Islet of Langerhans (tissue), 1 donor: ENCODE measurements at regions not wholly inside any gene's neighbourhood (a gene's known extent, or its start where the extent isn't known, plus 50 kb on each side); places are given as distances from the start of the nearest gene placed in this dataset.
A peak's percentile ranks its signal among the peaks of the same experiment; 100 is the strongest.

Experiments used
- FAIRE-seq: peaks from one replicate; lab custom pipeline; 2011; peaks lifted over from hg19 to GRCh38; lab: Jason Lieb, UNC

DNA sequence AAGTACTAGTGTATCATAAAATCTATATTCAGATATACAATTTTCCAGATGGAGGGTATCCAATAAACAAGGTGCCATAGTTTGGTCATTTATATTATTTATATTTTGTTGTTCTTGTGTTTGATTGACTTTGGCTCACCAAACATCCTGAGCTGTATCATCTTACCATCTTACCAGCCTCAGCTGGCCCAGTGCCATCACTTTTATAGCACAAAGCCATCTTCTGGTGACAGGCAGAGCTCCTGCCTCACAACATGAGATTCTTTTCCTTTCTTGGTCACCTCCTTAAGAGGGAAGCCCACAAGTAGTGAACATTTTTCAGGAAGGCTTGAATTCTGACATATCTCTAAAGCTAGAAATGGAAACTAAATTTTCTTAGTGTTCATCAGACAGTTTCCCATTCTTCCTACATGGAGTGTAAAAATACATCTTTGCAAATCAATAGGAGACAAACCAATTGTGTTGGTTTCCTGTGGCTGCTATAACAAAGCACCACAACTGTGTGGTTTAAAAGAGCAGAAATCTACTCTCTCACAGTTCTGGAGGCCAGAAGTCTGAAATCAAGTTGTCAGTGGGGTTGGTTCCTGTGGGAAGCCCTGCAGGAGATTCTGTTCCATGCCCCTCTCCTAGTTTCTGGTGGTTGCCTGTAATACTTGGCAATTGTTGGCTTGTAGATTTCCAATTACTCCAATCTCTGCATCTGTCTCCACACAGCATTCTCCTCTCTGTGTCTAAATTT is 341.8 kb downstream of the MAN2A1 start:
- FAIRE-seq: no peak

DNA sequence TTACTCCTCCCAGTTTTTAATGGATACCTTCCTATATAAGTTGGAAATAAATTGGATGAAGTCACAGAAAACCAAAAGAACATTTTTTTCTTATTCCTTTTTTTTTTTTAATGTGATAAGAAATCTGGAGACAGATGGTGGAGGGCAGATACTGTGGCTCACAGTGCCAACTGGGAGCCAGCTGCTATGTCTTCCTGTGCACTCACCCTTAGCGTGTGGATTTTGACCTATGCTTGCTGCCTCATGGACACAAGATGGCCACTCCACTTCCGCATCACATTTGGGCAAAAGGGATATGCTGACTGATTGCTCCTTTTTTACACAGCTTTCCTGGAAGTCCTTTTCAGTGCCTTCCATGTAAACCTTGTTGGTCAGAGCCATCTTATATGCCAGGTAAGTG is 342.6 kb downstream of the MAN2A1 start:
- no peak for FAIRE-seq

DNA sequence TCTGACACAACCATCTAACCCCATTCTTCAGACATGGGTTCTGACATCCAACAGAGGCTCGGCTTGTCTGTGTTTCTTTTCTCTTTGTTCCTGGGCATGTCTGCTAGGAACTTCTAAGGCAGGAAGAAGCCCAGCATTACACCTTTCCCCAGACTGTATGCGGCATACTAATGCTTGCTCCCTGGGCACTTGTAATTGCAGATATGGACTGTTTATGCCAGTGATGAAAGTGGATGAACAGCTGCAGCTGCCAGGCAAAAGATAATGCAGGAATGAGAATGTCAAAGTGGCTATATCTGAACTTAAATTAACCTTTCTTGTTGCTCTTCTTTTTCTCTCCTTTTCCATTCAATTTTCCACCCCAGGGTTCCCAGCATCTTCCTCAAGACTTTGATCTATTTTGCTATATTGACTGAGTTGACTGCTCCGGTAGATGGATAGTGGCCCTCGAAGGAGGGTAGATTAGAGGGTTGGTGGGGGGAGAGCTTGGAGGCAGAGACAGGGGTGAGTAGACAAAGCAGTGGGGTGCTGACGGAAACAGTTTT is 344.4 kb downstream of the MAN2A1 start:
- FAIRE-seq: no peak

DNA sequence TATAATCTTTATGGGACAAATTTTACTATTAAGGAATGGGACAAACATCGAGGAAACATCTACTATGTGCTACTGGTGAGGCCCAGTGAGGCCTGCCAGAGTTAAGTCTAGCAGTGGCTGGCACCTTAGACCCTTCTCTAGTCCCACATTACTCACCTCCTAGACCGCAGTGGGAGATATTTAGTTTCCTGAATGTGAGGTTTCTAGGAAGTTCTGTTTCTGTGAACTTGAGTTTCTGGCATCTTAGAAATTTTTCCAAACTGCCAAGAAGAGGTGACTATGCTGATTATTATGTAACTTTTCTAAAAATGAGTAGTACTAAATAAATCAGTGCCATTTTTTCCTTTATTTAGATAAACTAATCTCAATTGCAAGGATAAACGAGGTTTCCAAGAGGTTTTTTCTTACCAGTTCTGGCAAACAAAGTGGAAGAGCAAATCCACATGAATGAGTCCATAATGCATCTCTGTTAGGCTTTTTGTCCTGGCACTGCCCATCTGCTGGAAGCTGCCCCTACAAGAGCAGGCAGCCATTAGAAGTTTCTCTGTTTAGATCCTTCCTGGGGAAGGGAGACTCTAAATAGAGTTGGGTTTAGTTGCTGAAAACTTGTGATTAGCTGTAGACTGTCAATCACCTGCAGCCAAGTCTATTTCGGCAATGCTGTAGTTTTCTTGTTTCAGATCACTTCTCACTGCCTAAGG is 348.7 kb downstream of the MAN2A1 start:
- no peak for FAIRE-seq

DNA sequence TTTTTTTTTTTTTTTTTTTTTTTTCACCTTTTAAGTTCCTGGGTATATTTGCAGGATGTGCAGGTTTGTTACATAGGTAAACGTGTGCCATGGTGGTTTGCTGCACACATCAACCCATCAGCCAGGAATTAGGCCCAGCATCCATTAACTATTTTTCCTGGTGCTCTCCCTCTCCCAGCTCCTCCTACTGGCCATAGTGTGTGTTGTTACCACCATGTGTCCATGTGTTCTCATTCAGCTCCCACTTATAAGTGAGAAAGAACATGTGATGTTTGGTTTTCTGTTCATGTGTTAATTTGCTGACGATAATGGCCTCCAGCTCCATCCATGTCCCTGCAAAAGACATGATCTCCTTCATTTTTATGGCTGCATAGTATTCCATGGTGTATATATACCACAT is 350.5 kb downstream of the MAN2A1 start:
- FAIRE-seq: no peak

DNA sequence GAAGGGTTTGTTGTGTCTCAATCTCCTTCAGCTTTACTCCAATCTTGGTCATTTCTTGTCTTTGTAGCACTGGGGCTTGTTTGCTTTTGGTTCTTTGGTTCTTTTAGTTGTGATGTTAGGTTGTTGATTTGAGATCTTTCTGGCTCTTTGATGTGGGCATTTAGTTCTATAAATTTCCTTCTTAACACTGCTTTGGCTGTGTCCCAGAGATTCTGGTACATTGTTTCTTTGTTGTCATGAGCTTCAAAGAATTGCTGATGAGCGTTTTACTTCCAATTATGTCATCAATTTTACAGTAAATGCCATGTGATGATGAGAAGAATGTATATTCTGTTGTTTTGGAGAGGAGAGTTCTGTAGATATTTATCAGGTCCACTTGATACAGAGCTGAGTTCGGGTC is 353.3 kb downstream of the MAN2A1 start:
- FAIRE-seq: no peak

DNA sequence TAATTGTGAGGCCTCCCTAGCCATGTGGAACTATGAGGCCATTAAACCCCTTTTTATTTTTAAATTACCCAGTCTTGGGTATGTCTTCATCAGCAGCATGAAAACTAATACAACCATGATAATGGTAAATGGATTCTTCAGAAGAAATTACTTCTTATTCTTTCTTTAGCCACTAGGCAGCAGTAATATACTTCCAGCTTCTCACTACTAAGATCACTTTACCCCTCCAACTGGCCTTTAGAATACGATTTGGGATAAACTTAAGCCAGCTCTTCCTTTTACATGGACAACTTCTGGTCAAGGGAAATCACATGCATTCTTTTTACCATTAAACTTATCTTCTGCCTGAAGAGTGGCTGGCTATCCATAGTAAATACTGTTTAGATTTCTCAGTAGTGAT is 355.4 kb downstream of the MAN2A1 start:
- FAIRE-seq: no peak

DNA sequence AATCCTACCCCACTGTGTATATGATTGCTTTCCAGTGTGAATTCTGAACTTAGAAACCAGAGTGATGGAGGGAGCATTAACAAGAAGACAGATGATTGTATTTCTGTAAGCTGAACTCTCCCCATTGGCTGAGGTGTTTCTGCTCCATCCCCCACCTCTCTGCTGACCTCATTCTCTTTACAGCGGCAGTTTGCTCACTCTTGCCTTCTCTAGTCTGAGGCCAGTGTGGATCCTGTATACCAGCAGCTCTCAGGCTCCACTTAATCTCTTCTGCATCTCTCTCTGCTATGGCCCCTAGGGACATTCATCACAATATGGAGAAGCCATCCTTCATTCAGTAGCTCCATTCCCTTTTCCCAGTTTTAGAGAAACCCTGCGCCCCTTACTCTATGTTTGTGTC is 358.8 kb downstream of the MAN2A1 start:
- no peak for FAIRE-seq

DNA sequence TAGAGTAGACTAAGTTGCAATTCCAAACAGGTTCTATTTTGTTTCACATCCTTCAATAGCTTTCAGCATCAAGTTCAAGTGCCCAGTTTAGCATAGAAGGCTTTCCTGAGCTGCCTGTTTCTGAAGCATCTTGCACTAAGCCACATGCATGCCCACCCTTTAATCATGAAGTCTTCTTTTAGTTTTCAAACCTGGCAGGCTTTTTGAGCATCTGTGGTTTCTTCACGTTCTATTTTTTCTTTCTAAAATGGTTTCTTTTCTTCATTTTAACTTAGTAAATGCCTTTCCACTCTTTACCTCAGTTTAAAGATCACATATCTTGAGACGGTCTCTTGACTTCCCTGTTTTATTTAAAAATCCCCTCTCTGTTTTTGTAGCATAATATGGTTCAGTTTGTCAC is 360.1 kb downstream of the MAN2A1 start:
- FAIRE-seq: no peak

DNA sequence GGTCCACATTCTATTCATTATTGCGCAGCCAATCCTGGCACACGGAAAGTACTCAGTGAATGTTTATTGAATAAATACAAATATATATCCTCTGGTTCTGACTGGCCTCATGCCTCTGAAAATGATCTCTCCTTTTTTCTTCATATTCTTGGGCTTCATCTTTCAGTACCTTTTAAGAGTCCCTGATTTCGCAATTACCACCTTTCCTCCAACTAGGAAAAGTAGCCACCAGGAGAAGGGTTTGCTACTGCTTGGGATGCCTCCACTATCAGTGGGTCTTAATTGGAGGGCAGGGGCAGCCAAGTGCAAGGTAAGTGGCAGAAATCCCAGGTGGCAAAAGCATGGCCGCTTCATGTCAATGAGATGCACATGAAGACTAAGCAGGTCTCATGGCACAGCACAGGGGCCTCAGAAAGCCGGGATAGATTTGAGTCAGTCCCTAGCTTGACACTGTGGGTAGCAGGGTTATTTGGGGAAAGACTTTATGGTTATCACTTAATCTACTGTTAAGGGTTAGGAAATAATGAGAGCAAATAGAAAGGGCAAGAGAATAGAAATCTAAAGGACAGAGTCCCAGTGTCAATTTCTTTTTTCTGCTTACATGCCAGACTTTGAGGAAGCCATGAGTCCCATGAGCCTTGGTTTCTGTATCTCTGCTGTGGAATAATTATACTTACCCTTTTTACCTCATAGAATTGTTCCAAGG is 361.1 kb downstream of the MAN2A1 start:
- FAIRE-seq: no peak

DNA sequence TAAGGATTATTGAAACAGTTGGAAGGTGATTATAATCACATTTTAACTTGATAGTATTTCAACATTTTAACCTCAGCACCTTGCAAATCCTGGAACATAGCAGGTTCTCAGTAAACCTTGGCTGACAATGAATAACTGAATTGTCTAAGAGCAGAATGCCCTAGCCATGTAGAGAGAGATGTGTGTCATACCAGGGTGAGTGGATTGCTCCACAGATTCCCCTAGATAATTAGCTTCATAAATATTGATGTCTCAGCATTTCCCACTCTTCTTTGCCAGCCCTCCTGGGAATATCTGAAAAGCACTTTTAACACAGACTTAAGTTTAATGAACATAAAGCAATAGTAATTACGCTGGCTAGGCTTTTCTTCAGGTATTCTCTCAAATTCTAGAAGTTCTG is 363.5 kb downstream of the MAN2A1 start:
- FAIRE-seq: no peak

DNA sequence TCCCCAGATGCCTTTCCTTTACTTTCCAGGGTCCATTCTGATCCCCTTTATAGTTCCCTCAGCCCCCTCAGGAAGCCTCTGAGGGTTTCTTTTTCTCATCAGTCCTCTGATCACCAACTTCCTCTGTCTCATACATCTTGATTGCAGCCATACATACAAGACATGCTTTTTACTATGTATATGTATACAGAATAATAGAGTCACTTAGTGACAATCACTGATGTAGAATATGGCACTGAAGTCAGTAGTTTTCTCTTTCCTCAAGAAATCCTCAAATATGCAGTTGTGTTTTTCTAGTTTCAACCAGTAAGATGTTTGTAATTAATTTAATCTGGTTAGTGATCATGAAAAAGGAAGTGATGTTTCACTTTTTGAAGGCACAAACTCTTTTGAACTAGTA is 364.1 kb downstream of the MAN2A1 start:
- no peak for FAIRE-seq

DNA sequence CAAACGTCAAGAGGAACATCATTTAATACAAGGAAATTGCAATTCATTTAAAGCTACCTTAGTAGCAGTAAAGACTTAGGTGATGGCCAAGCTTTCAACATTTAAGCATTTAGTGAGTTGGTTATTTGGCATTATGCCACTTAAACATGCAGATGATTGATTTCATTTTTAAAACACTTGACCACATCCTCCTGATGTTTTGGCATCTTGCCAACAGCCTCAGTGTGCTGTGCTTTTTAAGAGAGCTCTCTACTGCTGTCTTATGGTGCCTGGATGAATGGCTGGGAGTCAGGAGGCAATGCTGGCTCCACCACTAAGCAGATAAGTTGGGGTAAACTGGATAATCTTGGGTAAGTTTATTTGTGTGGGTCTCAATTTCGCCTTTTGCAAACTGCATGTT is 364.5 kb downstream of the MAN2A1 start:
- peak; percentile 38 for FAIRE-seq

DNA sequence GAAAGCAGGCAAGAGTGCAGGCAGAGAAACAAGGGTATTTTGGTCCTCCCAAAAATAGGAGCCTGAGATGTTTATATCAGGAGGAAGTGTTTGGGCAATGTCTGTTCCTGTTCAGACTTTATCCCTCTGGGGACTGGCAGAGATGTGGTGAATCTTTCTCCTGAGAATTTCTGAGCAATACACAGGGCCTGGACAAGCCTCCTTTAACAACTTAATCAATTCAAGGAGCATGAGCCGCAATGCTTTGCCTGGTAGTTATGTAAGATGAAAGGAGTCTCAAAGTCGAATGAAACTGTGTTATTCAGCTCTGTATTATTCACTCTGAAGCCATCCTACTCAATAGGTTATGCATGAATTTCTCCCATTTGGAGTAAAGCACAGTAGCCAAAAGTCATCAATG is 365.6 kb downstream of the MAN2A1 start:
- no peak for FAIRE-seq

DNA sequence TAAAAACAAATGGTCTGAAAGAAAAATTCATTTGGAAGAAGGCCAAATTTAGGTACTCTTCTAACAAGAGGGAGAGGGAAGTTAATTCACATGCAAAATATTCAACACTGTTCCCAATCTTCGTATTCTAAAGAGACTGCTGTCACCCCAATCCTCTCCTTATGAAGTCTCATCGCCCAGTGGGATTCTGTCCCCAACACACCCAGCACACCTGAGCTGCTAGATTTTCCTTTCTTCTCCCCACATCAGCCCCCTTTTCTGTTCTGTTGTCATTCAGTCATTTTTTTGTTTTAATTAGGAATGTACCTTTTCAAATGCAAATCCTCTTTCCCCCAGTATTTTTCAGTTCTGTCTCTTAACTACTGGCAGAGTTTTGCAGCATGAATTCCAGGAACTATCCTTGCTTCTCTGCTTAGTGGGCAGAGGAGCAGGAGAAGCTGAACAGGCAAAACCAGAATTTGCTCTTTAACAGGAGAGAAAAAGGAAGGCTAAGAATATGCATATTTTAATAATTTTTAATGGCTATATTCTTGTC is 366.9 kb downstream of the MAN2A1 start:
- no peak for FAIRE-seq

DNA sequence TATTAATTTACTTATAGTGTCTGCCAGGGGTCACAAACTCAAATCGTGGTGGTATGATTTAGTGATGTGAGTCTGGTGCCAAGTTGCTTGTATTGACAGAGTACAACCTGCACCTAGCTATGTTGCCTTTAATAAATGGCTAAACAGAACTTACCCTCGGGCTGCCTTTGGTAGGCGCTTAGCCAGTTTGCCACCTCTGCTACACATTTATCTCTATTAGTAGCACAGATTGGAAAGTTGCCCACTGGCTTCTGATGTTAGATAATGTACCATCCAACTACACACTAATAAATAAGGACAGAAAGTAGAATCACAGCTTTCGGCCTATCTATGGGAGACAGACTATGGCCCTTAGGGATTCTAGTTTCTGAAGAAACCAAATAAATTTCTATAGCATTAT is 368.4 kb downstream of the MAN2A1 start:
- no peak for FAIRE-seq

DNA sequence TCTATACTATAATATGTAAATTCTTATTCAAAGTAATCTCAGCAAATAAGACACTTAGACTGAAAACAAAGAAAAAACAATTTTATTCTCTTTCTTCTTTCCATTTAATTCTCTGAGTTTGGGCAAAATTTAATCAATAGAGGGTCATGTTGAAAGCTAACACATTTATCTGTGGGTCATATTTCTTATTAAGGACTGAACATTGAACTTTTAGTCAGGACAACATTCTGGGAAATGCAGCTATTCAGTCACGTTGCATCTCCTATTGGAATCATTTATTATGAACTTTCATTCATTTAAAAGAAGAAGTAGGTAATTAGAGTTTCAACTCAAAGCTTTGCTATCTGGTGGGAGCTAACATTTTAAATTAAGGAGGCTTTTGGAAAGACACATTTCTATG is 372.5 kb downstream of the MAN2A1 start:
- FAIRE-seq: no peak

DNA sequence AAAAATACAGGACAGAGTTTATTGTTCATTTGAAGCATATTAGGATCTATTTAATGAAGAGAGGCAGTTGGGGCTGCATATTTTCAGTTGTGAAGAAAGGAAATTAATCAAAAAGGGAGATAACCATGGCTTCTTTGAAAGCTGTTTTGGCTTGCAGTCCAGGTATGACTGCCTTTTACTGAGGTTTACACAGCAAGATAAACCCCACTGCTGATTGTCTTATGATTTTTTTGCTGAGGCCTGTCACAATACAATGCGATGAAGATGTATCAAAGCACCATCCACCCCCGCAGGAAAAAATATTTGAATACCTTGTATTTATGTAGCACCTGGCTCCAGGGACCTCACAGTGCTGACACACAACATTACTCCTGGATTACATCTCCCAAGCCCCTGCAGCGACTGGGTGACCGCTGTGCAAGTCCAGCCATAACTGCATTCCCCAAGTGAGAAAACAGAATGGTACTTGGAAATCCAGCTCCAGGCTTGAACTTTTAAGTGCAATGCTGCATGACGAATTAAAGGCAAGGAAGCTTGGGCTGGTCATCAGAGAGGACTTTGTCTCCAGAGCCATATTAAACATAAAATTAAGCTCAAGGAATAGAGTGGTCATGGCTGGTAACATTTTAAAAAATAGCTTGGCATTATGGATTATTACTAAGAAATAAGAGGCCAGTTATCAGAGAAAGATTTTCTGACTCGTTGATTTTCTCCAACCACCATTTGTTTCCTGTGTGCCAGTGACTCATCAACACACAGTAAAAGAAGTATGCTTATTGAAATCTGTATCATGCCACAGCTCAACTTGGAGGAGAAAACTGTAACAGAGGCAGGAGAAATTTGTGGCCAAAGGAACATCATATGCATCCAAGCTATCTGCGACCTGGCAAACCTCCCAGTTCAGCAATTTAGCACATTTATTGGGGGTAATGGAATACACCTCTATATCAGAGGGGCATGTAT is 374.2 kb downstream of the MAN2A1 start:
- no peak for FAIRE-seq

DNA sequence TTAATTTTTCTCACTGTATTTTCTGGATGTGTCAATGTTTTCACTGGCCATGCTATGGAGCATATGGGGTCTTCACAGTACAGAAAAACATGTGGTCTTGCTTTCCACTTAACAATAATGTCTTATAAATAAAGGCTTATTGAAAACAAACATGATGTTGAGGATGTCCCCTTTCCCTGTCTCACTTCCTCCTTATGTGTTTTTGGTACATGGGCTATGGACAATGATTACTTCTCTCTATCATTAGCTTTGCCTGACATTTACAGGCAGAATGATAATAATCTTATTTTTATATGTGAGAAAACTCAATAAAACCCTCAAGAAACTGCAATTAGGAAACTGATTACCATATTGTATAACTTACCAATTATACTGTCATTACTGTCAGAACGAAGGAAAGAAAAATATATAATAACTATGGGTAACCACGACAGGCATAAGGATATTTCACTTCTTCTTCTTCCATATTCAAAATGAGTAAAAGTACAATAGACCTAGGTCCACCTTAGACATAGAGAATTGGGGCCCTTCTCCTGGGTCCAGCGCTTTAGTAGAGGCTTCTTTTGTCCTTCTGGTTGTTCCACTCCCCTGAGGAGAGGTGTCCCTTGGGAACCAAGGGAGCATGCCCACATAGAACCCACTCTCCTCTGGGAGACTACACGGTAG is 375.0 kb downstream of the MAN2A1 start:
- FAIRE-seq: no peak

DNA sequence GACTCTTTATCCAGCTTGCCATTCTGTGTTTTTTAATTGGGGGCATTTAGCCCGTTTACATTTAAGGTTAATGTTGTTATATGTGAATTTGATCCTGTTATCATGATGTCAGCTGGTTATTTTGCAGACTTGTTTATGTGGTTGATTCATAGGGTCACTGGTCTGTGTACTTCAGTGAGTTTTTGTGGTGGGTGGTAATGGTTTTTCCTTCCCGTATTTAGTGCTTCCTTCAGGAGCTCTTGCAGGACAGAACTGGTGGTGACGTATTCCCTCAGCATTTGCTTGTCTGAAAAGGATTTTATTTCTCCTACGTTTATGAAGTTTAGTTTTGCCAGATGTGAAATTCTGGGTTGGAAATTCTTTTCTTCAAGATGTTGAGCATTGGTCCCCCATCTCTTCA is 381.1 kb downstream of the MAN2A1 start:
- FAIRE-seq: no peak

DNA sequence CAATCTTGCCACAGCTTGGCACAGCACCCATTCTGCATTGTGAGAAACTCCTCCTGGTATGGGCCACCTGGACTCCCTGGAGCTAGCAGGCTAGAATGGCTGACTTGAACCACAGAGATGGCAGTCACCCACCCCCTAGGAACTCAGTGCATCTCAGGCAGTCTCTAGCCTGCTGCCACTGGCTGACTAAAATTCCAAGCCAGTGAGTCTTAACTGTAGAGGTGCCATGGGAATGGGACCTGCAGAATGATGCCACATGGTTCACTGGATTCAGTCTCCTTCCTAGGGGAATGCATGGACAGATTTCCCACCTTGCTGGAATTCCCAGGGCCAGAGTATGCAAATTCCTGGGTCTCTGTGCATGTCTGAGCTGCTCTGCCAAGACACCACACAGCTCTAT is 382.9 kb downstream of the MAN2A1 start:
- no peak for FAIRE-seq
